ENCODE measurements at regions not wholly inside any gene's neighbourhood (a gene's known extent, or its start where the extent isn't known, plus 50 kb on each side); places are given as distances from the start of the nearest gene placed in this dataset.

DNA sequence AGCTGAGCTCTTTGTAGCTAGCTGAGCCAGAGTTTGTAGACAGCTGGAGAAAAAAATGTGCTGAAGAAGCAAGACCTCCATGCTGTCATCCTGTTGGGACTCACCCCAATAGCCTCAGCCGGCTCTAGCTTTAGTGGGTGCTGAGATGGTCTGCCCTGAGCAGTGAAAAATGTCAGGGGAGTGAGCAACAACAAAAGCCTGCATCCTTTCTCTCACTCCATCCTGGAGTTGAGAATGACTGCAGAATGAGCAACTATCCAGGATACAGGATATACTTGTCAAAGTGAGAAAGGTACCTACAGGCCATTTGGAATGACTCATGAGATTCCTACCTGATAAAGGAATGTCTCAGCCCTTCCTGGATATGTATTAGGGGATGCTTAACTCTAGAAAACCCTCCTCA is 146.1 kb upstream of the DLX2 start:
- DNase-seq (ENCODE audit: low spot score in 2 of 2, unreplicated experiment in 2 of 2) = no peak
- H3K9me3 Mint-ChIP-seq = no peaks in the 10 kb centered on the region
- no peak overlapping the region for H3K4me3 Mint-ChIP-seq
- H3K27me3 Mint-ChIP-seq (ENCODE audit: low read depth) = no peaks in the 10 kb centered on the region
- H3K4me1 Mint-ChIP-seq = peaks cover 11% of the 10 kb centered on the region
- H3K27ac Mint-ChIP-seq = no peak overlapping the region
- H3K36me3 Mint-ChIP-seq = no peaks in the 10 kb centered on the region
- TF ChIP-seq, protein P1, sequence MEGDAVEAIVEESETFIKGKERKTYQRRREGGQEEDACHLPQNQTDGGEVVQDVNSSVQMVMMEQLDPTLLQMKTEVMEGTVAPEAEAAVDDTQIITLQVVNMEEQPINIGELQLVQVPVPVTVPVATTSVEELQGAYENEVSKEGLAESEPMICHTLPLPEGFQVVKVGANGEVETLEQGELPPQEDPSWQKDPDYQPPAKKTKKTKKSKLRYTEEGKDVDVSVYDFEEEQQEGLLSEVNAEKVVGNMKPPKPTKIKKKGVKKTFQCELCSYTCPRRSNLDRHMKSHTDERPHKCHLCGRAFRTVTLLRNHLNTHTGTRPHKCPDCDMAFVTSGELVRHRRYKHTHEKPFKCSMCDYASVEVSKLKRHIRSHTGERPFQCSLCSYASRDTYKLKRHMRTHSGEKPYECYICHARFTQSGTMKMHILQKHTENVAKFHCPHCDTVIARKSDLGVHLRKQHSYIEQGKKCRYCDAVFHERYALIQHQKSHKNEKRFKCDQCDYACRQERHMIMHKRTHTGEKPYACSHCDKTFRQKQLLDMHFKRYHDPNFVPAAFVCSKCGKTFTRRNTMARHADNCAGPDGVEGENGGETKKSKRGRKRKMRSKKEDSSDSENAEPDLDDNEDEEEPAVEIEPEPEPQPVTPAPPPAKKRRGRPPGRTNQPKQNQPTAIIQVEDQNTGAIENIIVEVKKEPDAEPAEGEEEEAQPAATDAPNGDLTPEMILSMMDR (IDR thresholded peaks at IDR 0.05; ENCODE audit: unreplicated experiment) = no peak

DNA sequence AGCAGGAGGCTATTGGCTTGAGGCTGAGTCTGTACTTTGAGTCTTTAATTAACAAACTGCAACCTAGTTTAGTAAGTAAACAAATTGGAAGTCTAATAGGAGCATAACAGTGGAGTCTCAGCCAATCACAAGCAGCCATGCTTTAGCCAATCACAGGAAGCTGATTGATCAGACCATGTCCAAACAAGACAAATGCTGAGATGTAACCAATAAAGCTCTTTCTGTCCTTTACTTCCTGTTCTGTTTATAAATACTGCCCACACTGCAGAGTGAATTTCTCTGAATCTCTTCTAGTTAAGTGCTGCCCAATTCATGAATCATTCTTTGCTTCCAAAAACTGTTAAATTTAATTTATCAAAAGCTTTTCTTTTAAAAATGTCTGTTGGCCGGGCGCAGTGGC is 146.6 kb upstream of the DLX2 start:
- Mint-ChIP-seq H3K4me3 (no peak overlapping the region), H3K27me3 (ENCODE audit: low read depth) (no peaks in the 10 kb centered on the region), H3K9me3 (no peaks in the 10 kb centered on the region), H3K36me3 (no peaks in the 10 kb centered on the region), H3K27ac (no peak overlapping the region), H3K4me1 (peaks cover 11% of the 10 kb centered on the region)
- TF ChIP-seq, protein P1 (IDR thresholded peaks at IDR 0.05; ENCODE audit: unreplicated experiment) = no peak
- no peak for DNase-seq (ENCODE audit: low spot score in 2 of 2, unreplicated experiment in 2 of 2)

DNA sequence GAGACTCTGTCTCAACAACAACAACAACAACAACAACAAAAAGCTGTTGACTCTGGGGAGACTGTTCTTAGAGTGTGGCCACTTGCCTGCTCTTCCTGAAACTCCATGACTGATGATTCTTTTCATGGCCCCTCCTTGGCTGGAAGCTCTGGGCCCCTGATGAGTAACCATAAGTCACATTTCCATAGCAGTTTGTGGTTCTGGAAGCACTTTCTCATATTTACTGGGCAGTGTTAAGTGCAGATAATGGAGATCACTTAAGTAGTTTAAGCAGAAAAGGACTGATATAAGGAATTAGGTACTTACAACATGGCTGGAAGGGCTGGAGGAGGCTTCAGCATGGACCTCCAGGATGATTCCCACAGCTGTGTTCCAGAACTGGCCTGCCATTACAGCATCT is 147.3 kb upstream of the DLX2 start:
- Mint-ChIP-seq H3K27me3 (ENCODE audit: low read depth) (no peaks in the 10 kb centered on the region), H3K9me3 (no peaks in the 10 kb centered on the region), H3K4me3 (no peak overlapping the region), H3K36me3 (no peaks in the 10 kb centered on the region), H3K4me1 (peaks cover 11% of the 10 kb centered on the region), H3K27ac (no peak overlapping the region)
- TF ChIP-seq, protein P1 (IDR thresholded peaks at IDR 0.05; ENCODE audit: unreplicated experiment) = no peak
- DNase-seq (ENCODE audit: low spot score in 2 of 2, unreplicated experiment in 2 of 2) = no peak

DNA sequence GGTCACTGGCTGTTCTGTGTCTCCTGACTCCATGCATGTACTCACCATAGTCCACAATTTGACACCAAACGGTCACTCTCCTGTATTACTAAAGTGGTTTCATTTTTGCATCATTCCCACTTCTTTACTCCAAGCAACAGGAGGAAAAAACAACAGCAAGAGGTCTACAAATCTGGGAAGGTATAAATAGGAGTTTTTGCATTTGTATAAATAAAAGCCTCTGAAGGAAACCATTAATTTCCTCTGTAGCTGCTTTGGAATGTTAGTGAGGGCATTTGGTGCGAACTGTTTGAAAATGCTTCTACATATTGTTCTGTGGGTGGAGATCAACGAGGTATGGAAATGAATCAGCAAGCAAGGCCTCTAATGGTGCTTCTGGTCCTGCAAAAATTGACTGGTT is 148.5 kb upstream of the DLX2 start:
- H3K27ac Mint-ChIP-seq = no peak overlapping the region
- H3K4me3 Mint-ChIP-seq = no peak overlapping the region
- TF ChIP-seq, protein P1 (IDR thresholded peaks at IDR 0.05; ENCODE audit: unreplicated experiment) = no peak
- H3K36me3 Mint-ChIP-seq = no peaks in the 10 kb centered on the region
- H3K4me1 Mint-ChIP-seq = peaks cover 11% of the 10 kb centered on the region
- H3K9me3 Mint-ChIP-seq = no peaks in the 10 kb centered on the region
- no peak for DNase-seq (ENCODE audit: low spot score in 2 of 2, unreplicated experiment in 2 of 2)
- H3K27me3 Mint-ChIP-seq (ENCODE audit: low read depth) = no peaks in the 10 kb centered on the region

DNA sequence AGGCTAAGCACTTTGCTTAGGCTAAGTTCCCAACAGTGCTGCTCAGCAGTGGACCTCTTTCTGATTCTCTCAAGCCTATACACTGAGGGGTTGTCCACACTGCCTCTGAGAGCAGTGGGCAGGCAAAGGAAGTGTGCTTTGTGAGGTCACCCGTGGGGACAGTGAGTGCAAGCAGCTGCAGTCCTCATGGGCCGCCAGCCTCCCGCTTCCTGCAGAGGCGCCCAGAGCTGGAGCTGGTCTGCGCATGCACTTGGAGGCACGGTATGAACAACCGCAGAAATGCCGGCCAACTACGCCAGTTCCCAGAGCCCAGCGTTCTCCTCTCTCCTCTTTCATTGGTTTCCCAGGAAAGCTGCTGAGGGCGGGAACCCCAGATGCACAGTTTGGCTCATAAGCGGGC is 149.5 kb upstream of the DLX2 start:
- DNase-seq (ENCODE audit: low spot score in 2 of 2, unreplicated experiment in 2 of 2) = no peak
- no peaks in the 10 kb centered on the region for H3K9me3 Mint-ChIP-seq
- H3K27ac Mint-ChIP-seq = no peak overlapping the region
- no peaks in the 10 kb centered on the region for H3K27me3 Mint-ChIP-seq (ENCODE audit: low read depth)
- TF ChIP-seq, protein P1 (IDR thresholded peaks at IDR 0.05; ENCODE audit: unreplicated experiment) = no peak
- H3K4me1 Mint-ChIP-seq = peaks cover 11% of the 10 kb centered on the region
- no peak overlapping the region for H3K4me3 Mint-ChIP-seq
- no peaks in the 10 kb centered on the region for H3K36me3 Mint-ChIP-seq
